Keratinocyte (primary cell): ENCODE measurements at regions not wholly inside any gene's neighbourhood (a gene's known extent, or its start where the extent isn't known, plus 50 kb on each side); places are given as distances from the start of the nearest gene placed in this dataset.

ENCODE experiments used
- DNase-seq: peaks from one replicate; pipeline ENCODE4 v3.0.0-alpha.2; 2011; ENCODE audit warnings: low read depth, missing footprints, low spot score
- FAIRE-seq: peaks from 2 replicates; lab custom pipeline; 2011; peaks lifted over from hg19 to GRCh38; lab: Jason Lieb, UNC
- H2AFZ ChIP-seq: 2 replicates; pipeline ENCODE4 v1.6.0; 2012; ENCODE audit warnings: low read length, control low read depth, inconsistent platforms; ENCODE audit not compliant: control insufficient read depth
- H3K27ac ChIP-seq: 2 replicates; pipeline ENCODE4 v1.5.1; 2011; ENCODE audit warnings: low read length; ENCODE audit not compliant: control insufficient read depth, insufficient read depth
- H3K27me3 ChIP-seq: 3 replicates; pipeline ENCODE4 v1.6.0; 2011; ENCODE audit warnings: low read length; ENCODE audit not compliant: control insufficient read depth, insufficient read depth; ENCODE audit errors: extremely low read depth
- H3K36me3 ChIP-seq, 2 experiments: 2 replicates in 1 of 2; 3 replicates in 1 of 2; pipeline ENCODE4 v1.5.1; 2011; ENCODE audit warnings: low read length in 2 of 2, mild to moderate bottlenecking in 1 of 2; ENCODE audit not compliant: control insufficient read depth in 2 of 2, insufficient read depth in 2 of 2; ENCODE audit errors: extremely low read depth in 1 of 2
- H3K4me1 ChIP-seq: 3 replicates; pipeline ENCODE4 v1.5.1; 2011; ENCODE audit warnings: low read length; ENCODE audit not compliant: control insufficient read depth, insufficient read depth; ENCODE audit errors: extremely low read depth
- H3K4me2 ChIP-seq: 3 replicates; pipeline ENCODE4 v1.6.0; 2011; ENCODE audit warnings: low read depth, low read length; ENCODE audit not compliant: control insufficient read depth, insufficient read depth; ENCODE audit errors: extremely low read depth
- H3K4me3 ChIP-seq, 3 experiments: fragments of 200-600 bp in 1 of 3; sonication (generic) in 1 of 3; 2 replicates in 2 of 3; 3 replicates in 1 of 3; pipeline ENCODE4 v1.5.1; 2011 to 2016; ENCODE audit warnings: low read length in 3 of 3, mild to moderate bottlenecking in 3 of 3, control low read depth in 2 of 3, inconsistent platforms in 1 of 3, low read depth in 1 of 3, mixed read lengths in 1 of 3, mixed run types in 1 of 3, moderate library complexity in 1 of 3; ENCODE audit not compliant: control insufficient read depth in 2 of 3, insufficient read depth in 2 of 3; ENCODE audit errors: extremely low read depth in 1 of 3
- H3K79me2 ChIP-seq: 2 replicates; pipeline ENCODE4 v1.6.0; 2012; ENCODE audit warnings: low read length; ENCODE audit not compliant: control insufficient read depth, insufficient read depth
- H3K9ac ChIP-seq: 3 replicates; pipeline ENCODE4 v1.6.0; 2011; ENCODE audit warnings: low read length; ENCODE audit not compliant: control insufficient read depth, insufficient read depth; ENCODE audit errors: extremely low read depth
- H3K9me1 ChIP-seq: 3 replicates; pipeline ENCODE4 v1.6.0; 2011; ENCODE audit warnings: low read length; ENCODE audit not compliant: control insufficient read depth, insufficient read depth; ENCODE audit errors: extremely low read depth
- H3K9me3 ChIP-seq: 2 replicates; pipeline ENCODE4 v1.5.1; 2012; ENCODE audit warnings: low read depth, low read length; ENCODE audit not compliant: control insufficient read depth
- H4K20me1 ChIP-seq: 3 replicates; pipeline ENCODE4 v1.6.0; 2011; ENCODE audit warnings: low read length; ENCODE audit not compliant: control insufficient read depth, insufficient read depth; ENCODE audit errors: extremely low read depth
- CTCF ChIP-seq, 3 experiments: IDR thresholded peaks in 1 of 3; conservative IDR thresholded peaks in 1 of 3; optimal IDR thresholded peaks in 1 of 3; 2 replicates in 2 of 3; 3 replicates in 1 of 3; pipeline versions ENCODE3 to v1.5.1; 2011; ENCODE audit warnings: low read length in 3 of 3, mild to moderate bottlenecking in 3 of 3, moderate library complexity in 2 of 3, control low read depth in 1 of 3, inconsistent platforms in 1 of 3; ENCODE audit not compliant: insufficient read depth in 2 of 3; ENCODE audit errors: extremely low read depth in 1 of 3
- EZH2 ChIP-seq: IDR thresholded peaks from one replicate; pipeline ENCODE4 v1.6.1; 2012; ENCODE audit warnings: inconsistent platforms, mild to moderate bottlenecking, low read length, moderate library complexity
- dilution Hi-C: fragments of 300-500 bp; cut with MboI; formaldehyde crosslinking; loops from one replicate; pipeline ENCODE4 v1.7.0; 2020; ENCODE audit warnings: low sequenced_read_pairs; ENCODE audit not compliant: extremely low pct_ligation_motif_present

GRCh38 chr17:77291591-77292386, 151.0 kb downstream of the SEC14L1 start:
- Histone ChIP-seq H3K36me3 (peaks cover 14 to 37% of the 10 kb centered on the region in 2 experiments), H3K27ac (peak overlapping the region; percentile 88), H4K20me1 (peaks cover 20% of the 10 kb centered on the region), H3K4me1 (peaks cover 33% of the 10 kb centered on the region), H3K27me3 (no peaks in the 10 kb centered on the region), H2AFZ (no peak overlapping the region), H3K4me3 (no peak overlapping the region), H3K9me3 (no peaks in the 10 kb centered on the region), H3K4me2 (peak overlapping the region; percentile 56), H3K9me1 (peaks cover 6% of the 10 kb centered on the region), H3K9ac (peak overlapping the region; percentile 60), H3K79me2 (peaks cover 77% of the 10 kb centered on the region)
- FAIRE-seq (no peak), DNase-seq (no peak)
- dilution Hi-C loops, result no loop called here
- no peak for TF ChIP-seq CTCF (optimal IDR thresholded peaks at IDR 0.05 in 1 of 3, IDR thresholded peaks at IDR 0.05 in 1 of 3, conservative IDR thresholded peaks at IDR 0.05 in 1 of 3; ENCODE audit: extremely low read depth in 1 of 3, insufficient read depth in 2 of 3, low read length in 3 of 3)
- no peak for TF ChIP-seq EZH2

GRCh38 chr17:77294761-77295160, 154.0 kb downstream of the SEC14L1 start:
- Histone ChIP-seq H2AFZ (no peak overlapping the region), H3K9me3 (no peaks in the 10 kb centered on the region), H3K4me3 (no peak overlapping the region), H3K79me2 (peaks cover 93% of the 10 kb centered on the region), H3K27ac (no peak overlapping the region), H3K36me3 (peaks cover 29 to 64% of the 10 kb centered on the region in 2 experiments), H3K27me3 (no peaks in the 10 kb centered on the region), H3K4me1 (peaks cover 12% of the 10 kb centered on the region), H4K20me1 (peaks cover 42% of the 10 kb centered on the region), H3K4me2 (no peak overlapping the region), H3K9me1 (peaks cover 10% of the 10 kb centered on the region), H3K9ac (no peak overlapping the region)
- TF ChIP-seq EZH2, result no peak
- no peak for TF ChIP-seq CTCF (optimal IDR thresholded peaks at IDR 0.05 in 1 of 3, IDR thresholded peaks at IDR 0.05 in 1 of 3, conservative IDR thresholded peaks at IDR 0.05 in 1 of 3; ENCODE audit: extremely low read depth in 1 of 3, insufficient read depth in 2 of 3, low read length in 3 of 3)
- dilution Hi-C loops, result no loop called here
- no peak for DNase-seq
- FAIRE-seq, result no peak
